Liver (tissue), 8 donors: ENCODE measurements at regions not wholly inside any gene's neighbourhood (a gene's known extent, or its start where the extent isn't known, plus 50 kb on each side); places are given as distances from the start of the nearest gene placed in this dataset.

Experiments used
- DNase-seq: peaks from one replicate; pipeline ENCODE4 v3.0.0-alpha.2; 2017; ENCODE audit warnings: low spot score
- H3K27ac ChIP-seq, 2 donors: one replicate each; pipeline ENCODE4 v1.7.0; 2013; ENCODE audit warnings: inconsistent platforms in 2 of 2, low read length in 2 of 2, control low read depth in 1 of 2, low read depth in 1 of 2, mild to moderate bottlenecking in 1 of 2
- H3K27me3 ChIP-seq, 4 donors: one replicate each; pipeline versions ENCODE4 v1.6.1 to v1.7.0; 2013; ENCODE audit warnings: low read length in 3 of 4, inconsistent platforms in 1 of 4, mild to moderate bottlenecking in 1 of 4, moderate library complexity in 1 of 4; ENCODE audit not compliant: control insufficient read depth in 4 of 4, insufficient read depth in 4 of 4
- H3K36me3 ChIP-seq, 4 donors: one replicate each; pipeline versions ENCODE4 v1.6.1 to v1.7.0; 2013; ENCODE audit warnings: low read length in 3 of 4, mild to moderate bottlenecking in 3 of 4, low read depth in 1 of 4, moderate library complexity in 1 of 4; ENCODE audit not compliant: control insufficient read depth in 4 of 4, insufficient read depth in 3 of 4
- H3K4me1 ChIP-seq, 4 donors: one replicate each; pipeline versions ENCODE4 v1.6.1 to v1.7.0; 2013; ENCODE audit warnings: low read length in 3 of 4, mild to moderate bottlenecking in 3 of 4, moderate library complexity in 1 of 4; ENCODE audit not compliant: control insufficient read depth in 4 of 4, insufficient read depth in 4 of 4
- H3K4me3 ChIP-seq, 3 donors: one replicate each; pipeline versions ENCODE4 v1.6.1 to v1.7.0; 2013; ENCODE audit warnings: low read length in 3 of 3, control low read depth in 1 of 3, low read depth in 1 of 3, mild to moderate bottlenecking in 1 of 3
- H3K9ac ChIP-seq, 2 donors: one replicate each; pipeline ENCODE4 v1.7.0; 2013; ENCODE audit warnings: low read length in 2 of 2, mild to moderate bottlenecking in 2 of 2, moderate library complexity in 2 of 2, control low read depth in 1 of 2, low read depth in 1 of 2
- H3K9me3 ChIP-seq, 4 donors: one replicate each; pipeline versions ENCODE4 v1.6.1 to v1.7.0; 2013; ENCODE audit warnings: low read length in 3 of 4; ENCODE audit not compliant: control insufficient read depth in 4 of 4
- EGR1 ChIP-seq, 2 donors: IDR thresholded peaks; 2 replicates each; pipeline ENCODE4 v1.6.1; 2016 to 2018; ENCODE audit warnings: antibody characterized with exemption in 2 of 2, low read depth in 2 of 2
- FOXA1 ChIP-seq: IDR thresholded peaks from 2 replicates; pipeline ENCODE4 v1.6.1; 2016; ENCODE audit warnings: antibody characterized with exemption
- FOXA2 ChIP-seq: IDR thresholded peaks from 2 replicates; pipeline ENCODE4 v1.6.1; 2016; ENCODE audit warnings: antibody characterized with exemption
- GABPA ChIP-seq, 2 donors: IDR thresholded peaks in 1 of 2; conservative IDR thresholded peaks in 1 of 2; 2 replicates each; pipeline ENCODE4 v1.6.1; 2016; ENCODE audit warnings: antibody characterized with exemption in 2 of 2, mild to moderate bottlenecking in 1 of 2, moderate library complexity in 1 of 2
- HNF4A ChIP-seq, 2 donors: conservative IDR thresholded peaks; 2 replicates each; pipeline ENCODE4 v1.6.1; 2016; ENCODE audit warnings: antibody characterized with exemption in 2 of 2, mild to moderate bottlenecking in 2 of 2
- NR2F2 ChIP-seq: IDR thresholded peaks from 2 replicates; pipeline ENCODE4 v1.6.1; 2016; ENCODE audit warnings: antibody characterized with exemption
- RAD21 ChIP-seq, 2 donors: IDR thresholded peaks; 2 replicates each; pipeline ENCODE4 v1.6.1; 2016; ENCODE audit warnings: antibody characterized with exemption in 2 of 2, mild to moderate bottlenecking in 2 of 2
- RXRA ChIP-seq, 2 donors: IDR thresholded peaks; 2 replicates each; pipeline ENCODE4 v1.6.1; 2017 to 2018; ENCODE audit warnings: antibody characterized with exemption in 2 of 2, mild to moderate bottlenecking in 1 of 2
- SP1 ChIP-seq: IDR thresholded peaks from 2 replicates; pipeline ENCODE4 v1.6.1; 2018; ENCODE audit warnings: antibody characterized with exemption, mild to moderate bottlenecking
- YY1 ChIP-seq: IDR thresholded peaks from 2 replicates; pipeline ENCODE4 v1.6.1; 2016; ENCODE audit warnings: antibody characterized with exemption, mild to moderate bottlenecking
- WGBS: extraction: QIAGEN DNeasy Blood & Tissue Kit; methylation state at CpG from one replicate; pipeline ENCODE4 v1.1.7; 2013; 5-methylcytosine and 5-hydroxymethylcytosine counted together
- TF ChIP-seq, protein P1 (sequence below): fragments of 150-350 bp; IDR thresholded peaks from 2 replicates; pipeline ENCODE4 v1.5.1; 2017; ENCODE audit warnings: improper control_type of control experiment, low read depth, low read length; ENCODE audit not compliant: missing input control
- TF ChIP-seq, protein P2 (sequence below): IDR thresholded peaks from 2 replicates; pipeline ENCODE4 v1.6.1; 2016; ENCODE audit warnings: antibody characterized with exemption
- TF ChIP-seq, protein P3 (sequence below): IDR thresholded peaks from 2 replicates; pipeline ENCODE4 v1.6.1; 2016; ENCODE audit warnings: antibody characterized with exemption
- TF ChIP-seq, protein P4 (sequence below): IDR thresholded peaks from 2 replicates; pipeline ENCODE4 v1.6.1; 2016; ENCODE audit warnings: antibody characterized with exemption
- TF ChIP-seq, protein P5 (sequence below): IDR thresholded peaks from 2 replicates; pipeline ENCODE4 v1.6.1; 2016; ENCODE audit warnings: antibody characterized with exemption, mild to moderate bottlenecking
- donor health status: healthy.
- donor health status: healthy.
- donor health status: healthy.
- donor health status: healthy.
- donor health status: healthy.

DNA sequence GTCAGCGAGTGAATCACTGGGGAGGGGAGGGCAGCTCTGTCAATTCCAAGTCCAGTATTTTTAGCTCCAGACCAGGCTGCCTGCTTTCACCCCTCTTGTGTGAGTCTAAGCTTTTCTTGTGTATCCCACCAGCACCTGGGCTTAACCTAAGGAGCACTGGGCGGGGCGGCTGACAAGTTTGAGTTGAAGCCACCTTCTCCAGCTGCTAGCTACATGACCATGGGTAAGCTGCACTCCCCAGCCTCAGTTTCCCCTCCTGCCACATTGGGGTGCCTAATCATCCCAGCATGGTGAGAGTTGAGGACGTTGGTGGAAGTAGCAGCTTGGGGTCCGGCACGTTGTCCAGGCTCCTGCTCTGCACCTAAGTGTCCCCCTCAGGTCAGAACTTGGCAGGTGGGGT lies 89.8 kb upstream of the PCBD1 start (continued):
- TF ChIP-seq, protein P1, sequence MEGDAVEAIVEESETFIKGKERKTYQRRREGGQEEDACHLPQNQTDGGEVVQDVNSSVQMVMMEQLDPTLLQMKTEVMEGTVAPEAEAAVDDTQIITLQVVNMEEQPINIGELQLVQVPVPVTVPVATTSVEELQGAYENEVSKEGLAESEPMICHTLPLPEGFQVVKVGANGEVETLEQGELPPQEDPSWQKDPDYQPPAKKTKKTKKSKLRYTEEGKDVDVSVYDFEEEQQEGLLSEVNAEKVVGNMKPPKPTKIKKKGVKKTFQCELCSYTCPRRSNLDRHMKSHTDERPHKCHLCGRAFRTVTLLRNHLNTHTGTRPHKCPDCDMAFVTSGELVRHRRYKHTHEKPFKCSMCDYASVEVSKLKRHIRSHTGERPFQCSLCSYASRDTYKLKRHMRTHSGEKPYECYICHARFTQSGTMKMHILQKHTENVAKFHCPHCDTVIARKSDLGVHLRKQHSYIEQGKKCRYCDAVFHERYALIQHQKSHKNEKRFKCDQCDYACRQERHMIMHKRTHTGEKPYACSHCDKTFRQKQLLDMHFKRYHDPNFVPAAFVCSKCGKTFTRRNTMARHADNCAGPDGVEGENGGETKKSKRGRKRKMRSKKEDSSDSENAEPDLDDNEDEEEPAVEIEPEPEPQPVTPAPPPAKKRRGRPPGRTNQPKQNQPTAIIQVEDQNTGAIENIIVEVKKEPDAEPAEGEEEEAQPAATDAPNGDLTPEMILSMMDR = no peak
- TF ChIP-seq, protein P2, sequence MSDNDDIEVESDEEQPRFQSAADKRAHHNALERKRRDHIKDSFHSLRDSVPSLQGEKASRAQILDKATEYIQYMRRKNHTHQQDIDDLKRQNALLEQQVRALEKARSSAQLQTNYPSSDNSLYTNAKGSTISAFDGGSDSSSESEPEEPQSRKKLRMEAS = no peak
- TF ChIP-seq, protein P3, sequence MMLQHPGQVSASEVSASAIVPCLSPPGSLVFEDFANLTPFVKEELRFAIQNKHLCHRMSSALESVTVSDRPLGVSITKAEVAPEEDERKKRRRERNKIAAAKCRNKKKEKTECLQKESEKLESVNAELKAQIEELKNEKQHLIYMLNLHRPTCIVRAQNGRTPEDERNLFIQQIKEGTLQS = no peak
- no peak for TF ChIP-seq NR2F2

DNA sequence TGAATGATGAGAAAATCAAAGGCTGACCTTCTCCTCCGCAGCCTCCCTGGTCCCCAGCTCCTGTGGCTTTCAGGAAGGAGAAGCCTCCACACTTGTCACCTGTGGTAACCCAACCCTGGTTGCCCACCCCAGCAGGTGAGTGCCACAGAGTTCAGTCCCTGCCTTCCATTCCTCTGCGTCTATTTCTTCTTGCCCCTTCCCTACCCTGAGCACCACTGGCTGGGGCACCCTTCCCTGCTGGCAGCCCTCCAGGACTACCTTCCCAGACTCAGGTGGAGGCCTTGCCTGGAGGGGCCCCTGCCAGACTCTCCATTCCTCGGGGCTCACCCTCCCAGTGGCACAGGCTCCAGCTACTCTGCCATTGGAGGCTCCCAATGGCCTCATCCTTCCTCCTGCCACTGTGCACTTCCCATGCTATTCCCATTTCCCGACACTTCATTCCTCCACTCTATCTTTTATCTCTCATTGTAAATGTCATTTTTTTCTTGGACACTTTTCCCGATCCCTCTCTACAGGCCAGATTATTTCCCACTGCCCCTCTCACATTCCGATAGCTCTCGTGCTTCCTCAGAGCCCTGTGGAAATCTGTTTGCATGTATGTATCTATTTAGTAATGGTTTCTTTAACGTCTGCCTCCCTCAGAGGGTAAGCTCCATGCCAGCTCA lies 90.6 kb upstream of the PCBD1 start:
- H3K4me3 ChIP-seq = no peak overlapping the region
- no peak overlapping the region for H3K27ac ChIP-seq
- WGBS = 84% methylated on average over 8 of the region's 8 CpGs
- no peaks in the 10 kb centered on the region for H3K4me1 ChIP-seq
- peaks cover 0 to 6% (median 0%) of the 10 kb centered on the region in 4 donors for H3K9me3 ChIP-seq
- no peak overlapping the region for H3K9ac ChIP-seq
- no peak for DNase-seq
- TF ChIP-seq, protein P4, sequence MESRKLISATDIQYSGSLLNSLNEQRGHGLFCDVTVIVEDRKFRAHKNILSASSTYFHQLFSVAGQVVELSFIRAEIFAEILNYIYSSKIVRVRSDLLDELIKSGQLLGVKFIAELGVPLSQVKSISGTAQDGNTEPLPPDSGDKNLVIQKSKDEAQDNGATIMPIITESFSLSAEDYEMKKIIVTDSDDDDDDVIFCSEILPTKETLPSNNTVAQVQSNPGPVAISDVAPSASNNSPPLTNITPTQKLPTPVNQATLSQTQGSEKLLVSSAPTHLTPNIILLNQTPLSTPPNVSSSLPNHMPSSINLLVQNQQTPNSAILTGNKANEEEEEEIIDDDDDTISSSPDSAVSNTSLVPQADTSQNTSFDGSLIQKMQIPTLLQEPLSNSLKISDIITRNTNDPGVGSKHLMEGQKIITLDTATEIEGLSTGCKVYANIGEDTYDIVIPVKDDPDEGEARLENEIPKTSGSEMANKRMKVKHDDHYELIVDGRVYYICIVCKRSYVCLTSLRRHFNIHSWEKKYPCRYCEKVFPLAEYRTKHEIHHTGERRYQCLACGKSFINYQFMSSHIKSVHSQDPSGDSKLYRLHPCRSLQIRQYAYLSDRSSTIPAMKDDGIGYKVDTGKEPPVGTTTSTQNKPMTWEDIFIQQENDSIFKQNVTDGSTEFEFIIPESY = no peak
- TF ChIP-seq HNF4A (conservative IDR thresholded peaks at IDR 0.05) (no peak), GABPA (IDR thresholded peaks at IDR 0.05 in 1 of 2, conservative IDR thresholded peaks at IDR 0.05 in 1 of 2) (no peak), YY1 (no peak), FOXA1 (no peak), SP1 (no peak), FOXA2 (no peak), RAD21 (IDR thresholded peaks at IDR 0.05) (no peak), NR2F2 (no peak), RXRA (IDR thresholded peaks at IDR 0.05) (no peak), EGR1 (IDR thresholded peaks at IDR 0.05; ENCODE audit: low read depth in 2 of 2) (no peak)
- TF ChIP-seq, protein P5, sequence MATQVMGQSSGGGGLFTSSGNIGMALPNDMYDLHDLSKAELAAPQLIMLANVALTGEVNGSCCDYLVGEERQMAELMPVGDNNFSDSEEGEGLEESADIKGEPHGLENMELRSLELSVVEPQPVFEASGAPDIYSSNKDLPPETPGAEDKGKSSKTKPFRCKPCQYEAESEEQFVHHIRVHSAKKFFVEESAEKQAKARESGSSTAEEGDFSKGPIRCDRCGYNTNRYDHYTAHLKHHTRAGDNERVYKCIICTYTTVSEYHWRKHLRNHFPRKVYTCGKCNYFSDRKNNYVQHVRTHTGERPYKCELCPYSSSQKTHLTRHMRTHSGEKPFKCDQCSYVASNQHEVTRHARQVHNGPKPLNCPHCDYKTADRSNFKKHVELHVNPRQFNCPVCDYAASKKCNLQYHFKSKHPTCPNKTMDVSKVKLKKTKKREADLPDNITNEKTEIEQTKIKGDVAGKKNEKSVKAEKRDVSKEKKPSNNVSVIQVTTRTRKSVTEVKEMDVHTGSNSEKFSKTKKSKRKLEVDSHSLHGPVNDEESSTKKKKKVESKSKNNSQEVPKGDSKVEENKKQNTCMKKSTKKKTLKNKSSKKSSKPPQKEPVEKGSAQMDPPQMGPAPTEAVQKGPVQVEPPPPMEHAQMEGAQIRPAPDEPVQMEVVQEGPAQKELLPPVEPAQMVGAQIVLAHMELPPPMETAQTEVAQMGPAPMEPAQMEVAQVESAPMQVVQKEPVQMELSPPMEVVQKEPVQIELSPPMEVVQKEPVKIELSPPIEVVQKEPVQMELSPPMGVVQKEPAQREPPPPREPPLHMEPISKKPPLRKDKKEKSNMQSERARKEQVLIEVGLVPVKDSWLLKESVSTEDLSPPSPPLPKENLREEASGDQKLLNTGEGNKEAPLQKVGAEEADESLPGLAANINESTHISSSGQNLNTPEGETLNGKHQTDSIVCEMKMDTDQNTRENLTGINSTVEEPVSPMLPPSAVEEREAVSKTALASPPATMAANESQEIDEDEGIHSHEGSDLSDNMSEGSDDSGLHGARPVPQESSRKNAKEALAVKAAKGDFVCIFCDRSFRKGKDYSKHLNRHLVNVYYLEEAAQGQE = no peak
- TF ChIP-seq, protein P3 = no peak
- TF ChIP-seq, protein P2 = no peak
- TF ChIP-seq, protein P1 = no peak
- H3K36me3 ChIP-seq = no peaks in the 10 kb centered on the region
- H3K27me3 ChIP-seq = peaks cover 0 to 3% (median 0%) of the 10 kb centered on the region in 4 donors
